ENCODE measurements at regions not wholly inside any gene's neighbourhood (a gene's known extent, or its start where the extent isn't known, plus 50 kb on each side); places are given as distances from the start of the nearest gene placed in this dataset.

DNA sequence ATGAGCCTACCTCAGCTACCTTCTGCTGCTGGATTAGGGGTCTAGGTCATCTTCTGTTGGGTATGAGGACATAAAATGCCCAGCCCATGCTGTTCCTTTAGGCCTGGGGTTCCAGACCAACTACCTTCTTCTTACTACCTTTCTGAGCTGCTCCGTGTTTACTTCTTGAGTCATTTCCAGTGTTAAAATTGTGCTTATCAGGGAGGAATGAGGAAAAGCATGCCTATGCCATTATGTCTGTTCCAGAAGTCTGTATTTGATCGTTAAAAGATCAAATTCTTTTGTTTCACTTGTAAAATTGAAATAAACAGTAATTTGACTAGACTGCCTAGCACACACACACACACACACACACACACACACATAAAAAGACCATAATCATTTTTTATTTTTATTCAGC is 1912.7 kb upstream of the TENM3 start:
- no peak for TF ChIP-seq POLR2AphosphoS5 (IDR thresholded peaks at IDR 0.05; ENCODE audit: insufficient read depth in 1 of 2, low read depth in 1 of 2)
- TF ChIP-seq, protein P1, sequence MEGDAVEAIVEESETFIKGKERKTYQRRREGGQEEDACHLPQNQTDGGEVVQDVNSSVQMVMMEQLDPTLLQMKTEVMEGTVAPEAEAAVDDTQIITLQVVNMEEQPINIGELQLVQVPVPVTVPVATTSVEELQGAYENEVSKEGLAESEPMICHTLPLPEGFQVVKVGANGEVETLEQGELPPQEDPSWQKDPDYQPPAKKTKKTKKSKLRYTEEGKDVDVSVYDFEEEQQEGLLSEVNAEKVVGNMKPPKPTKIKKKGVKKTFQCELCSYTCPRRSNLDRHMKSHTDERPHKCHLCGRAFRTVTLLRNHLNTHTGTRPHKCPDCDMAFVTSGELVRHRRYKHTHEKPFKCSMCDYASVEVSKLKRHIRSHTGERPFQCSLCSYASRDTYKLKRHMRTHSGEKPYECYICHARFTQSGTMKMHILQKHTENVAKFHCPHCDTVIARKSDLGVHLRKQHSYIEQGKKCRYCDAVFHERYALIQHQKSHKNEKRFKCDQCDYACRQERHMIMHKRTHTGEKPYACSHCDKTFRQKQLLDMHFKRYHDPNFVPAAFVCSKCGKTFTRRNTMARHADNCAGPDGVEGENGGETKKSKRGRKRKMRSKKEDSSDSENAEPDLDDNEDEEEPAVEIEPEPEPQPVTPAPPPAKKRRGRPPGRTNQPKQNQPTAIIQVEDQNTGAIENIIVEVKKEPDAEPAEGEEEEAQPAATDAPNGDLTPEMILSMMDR (IDR thresholded peaks at IDR 0.05): no peak
- no peak for TF ChIP-seq POLR2A (IDR thresholded peaks at IDR 0.05)
- H3K4me1 ChIP-seq: no peaks in the 10 kb centered on the region
- H3K27ac ChIP-seq: no peak overlapping the region
- no peaks in the 10 kb centered on the region for H3K9me3 ChIP-seq
- H3K27me3 ChIP-seq: no peaks in the 10 kb centered on the region
- intact Hi-C loops (cut with DNase I): no loop called here
- DNase-seq (ENCODE audit: extremely low spot score in 2 of 2): no peak
- H3K36me3 ChIP-seq: no peaks in the 10 kb centered on the region
- no peak overlapping the region for H3K4me3 ChIP-seq

- no peak for DNase-seq (ENCODE audit: extremely low spot score in 2 of 2)
- H3K4me3 ChIP-seq: no peak overlapping the region
- H3K4me1 ChIP-seq: no peaks in the 10 kb centered on the region
- intact Hi-C loops (cut with DNase I): no loop called here
- H3K9me3 ChIP-seq: no peaks in the 10 kb centered on the region
- no peak for TF ChIP-seq POLR2AphosphoS5 (IDR thresholded peaks at IDR 0.05; ENCODE audit: insufficient read depth in 1 of 2, low read depth in 1 of 2)
- H3K27me3 ChIP-seq: no peaks in the 10 kb centered on the region
- H3K27ac ChIP-seq: no peak overlapping the region
- H3K36me3 ChIP-seq: no peaks in the 10 kb centered on the region
Observed at GRCh38 chr4:180333162-180333561, 1910.0 kb upstream of the TENM3 start.

DNA sequence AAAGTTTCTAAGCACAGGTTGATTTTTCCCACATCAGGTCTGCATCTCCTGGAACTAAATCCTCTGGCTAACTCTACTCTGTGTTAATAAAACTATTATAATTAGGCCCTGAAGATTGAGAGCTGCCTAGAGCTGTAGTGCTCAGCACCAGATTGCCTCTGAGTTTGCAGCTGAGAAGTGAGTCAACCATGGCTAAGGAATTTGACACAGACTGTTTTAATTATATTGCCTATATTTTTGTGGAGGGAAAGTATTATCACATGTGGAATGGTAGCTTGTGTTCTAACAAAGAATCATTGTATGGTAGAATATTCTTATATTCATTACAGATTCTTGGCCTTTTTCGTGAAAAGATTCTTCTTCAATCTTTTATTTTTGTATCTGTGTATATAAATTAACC is 1907.6 kb upstream of the TENM3 start:
- H3K4me1 ChIP-seq: no peaks in the 10 kb centered on the region
- no peaks in the 10 kb centered on the region for H3K27me3 ChIP-seq
- H3K27ac ChIP-seq: no peak overlapping the region
- no peak overlapping the region for H3K4me3 ChIP-seq
- no peaks in the 10 kb centered on the region for H3K36me3 ChIP-seq
- intact Hi-C loops (cut with DNase I): no loop called here
- no peaks in the 10 kb centered on the region for H3K9me3 ChIP-seq
- no peak for DNase-seq (ENCODE audit: extremely low spot score in 2 of 2)
- TF ChIP-seq POLR2AphosphoS5 (IDR thresholded peaks at IDR 0.05; ENCODE audit: insufficient read depth in 1 of 2, low read depth in 1 of 2) (no peak), POLR2A (IDR thresholded peaks at IDR 0.05) (no peak)
- TF ChIP-seq, protein P1 (IDR thresholded peaks at IDR 0.05): no peak

DNA sequence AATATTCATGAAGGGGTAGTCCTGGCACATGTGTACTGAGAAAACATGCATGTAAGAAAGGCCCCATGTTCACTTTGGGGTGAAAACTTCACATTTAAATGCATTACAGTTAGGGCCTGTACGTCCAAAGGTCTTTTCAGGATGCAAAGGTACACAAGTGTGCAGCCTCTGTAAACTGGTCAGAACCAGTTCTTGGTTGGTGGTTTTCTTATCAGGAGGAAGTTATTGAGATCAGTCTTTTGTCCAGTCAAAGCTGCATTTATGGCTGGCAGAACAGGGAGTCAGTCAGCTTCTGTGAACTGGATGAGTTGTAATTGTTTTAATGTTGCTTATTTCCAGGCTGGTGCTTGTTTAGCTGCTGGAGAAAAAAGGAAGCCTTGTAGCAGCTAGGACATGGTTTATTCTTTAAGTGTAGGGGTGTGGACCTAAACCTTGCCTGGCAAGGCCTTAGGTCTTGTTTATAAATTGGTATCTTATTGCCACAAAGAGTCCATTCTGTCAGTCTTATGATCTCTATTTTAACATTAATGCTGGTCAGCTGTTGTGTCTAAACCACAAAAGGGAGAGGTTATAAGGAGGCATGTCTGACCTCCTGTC is 1906.6 kb upstream of the TENM3 start:
- Histone ChIP-seq H3K36me3 (no peaks in the 10 kb centered on the region), H3K27ac (no peak overlapping the region), H3K9me3 (no peaks in the 10 kb centered on the region), H3K4me3 (no peak overlapping the region), H3K4me1 (no peaks in the 10 kb centered on the region), H3K27me3 (no peaks in the 10 kb centered on the region)
- no peak for DNase-seq (ENCODE audit: extremely low spot score in 2 of 2)
- TF ChIP-seq POLR2A (IDR thresholded peaks at IDR 0.05) (no peak), POLR2AphosphoS5 (IDR thresholded peaks at IDR 0.05; ENCODE audit: insufficient read depth in 1 of 2, low read depth in 1 of 2) (no peak)
- TF ChIP-seq, protein P1 (IDR thresholded peaks at IDR 0.05): no peak
- intact Hi-C loops (cut with DNase I): no loop called here

DNA sequence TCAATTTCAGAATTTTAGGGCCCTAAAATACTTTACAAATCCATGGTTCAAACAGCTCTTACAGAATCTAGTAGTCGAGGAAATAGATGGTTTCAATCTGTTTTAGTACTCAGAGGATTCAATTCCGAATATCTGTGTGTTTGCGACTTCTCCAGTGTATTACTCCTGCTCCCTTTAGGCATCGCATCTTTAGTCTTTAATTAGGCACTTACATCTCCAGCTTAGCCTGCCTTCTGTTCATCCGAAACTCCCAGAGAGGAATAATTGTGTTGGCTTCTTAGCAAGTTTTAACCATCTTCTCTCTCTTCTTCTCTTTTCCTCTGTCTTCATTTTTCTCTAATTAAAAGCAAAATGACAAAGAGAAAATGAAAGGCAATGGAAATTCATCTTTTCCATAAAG is 1901.3 kb upstream of the TENM3 start:
- DNase-seq (ENCODE audit: extremely low spot score in 2 of 2): no peak
- H3K27me3 ChIP-seq: no peaks in the 10 kb centered on the region
- H3K4me3 ChIP-seq: no peak overlapping the region
- intact Hi-C loops (cut with DNase I): no loop called here
- H3K27ac ChIP-seq: no peak overlapping the region
- no peak for TF ChIP-seq POLR2AphosphoS5 (IDR thresholded peaks at IDR 0.05; ENCODE audit: insufficient read depth in 1 of 2, low read depth in 1 of 2)
- H3K9me3 ChIP-seq: no peaks in the 10 kb centered on the region
- H3K36me3 ChIP-seq: no peaks in the 10 kb centered on the region
- H3K4me1 ChIP-seq: no peaks in the 10 kb centered on the region

DNA sequence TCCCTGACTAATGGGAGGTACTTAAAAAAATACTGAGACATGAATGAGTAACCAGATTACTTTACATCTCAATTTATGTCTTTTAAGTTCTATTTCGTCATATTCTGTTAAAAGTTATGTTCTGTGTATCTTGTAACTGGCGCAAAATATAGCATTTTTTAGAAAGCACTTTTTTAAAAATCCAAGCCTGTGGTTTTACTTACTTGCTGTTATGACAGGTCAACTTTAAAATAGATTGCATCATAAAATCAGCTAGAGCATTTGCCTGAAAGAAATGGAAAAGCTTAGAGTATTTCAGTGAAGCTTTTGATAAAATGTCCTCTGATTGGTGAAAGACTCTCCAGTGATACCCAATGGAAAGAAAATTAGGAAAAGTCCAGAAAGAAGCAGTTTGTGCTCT is 1892.3 kb upstream of the TENM3 start:
- H3K4me3 ChIP-seq: no peak overlapping the region
- no peaks in the 10 kb centered on the region for H3K9me3 ChIP-seq
- no peaks in the 10 kb centered on the region for H3K4me1 ChIP-seq
- intact Hi-C loops (cut with DNase I): no loop called here
- H3K36me3 ChIP-seq: no peaks in the 10 kb centered on the region
- TF ChIP-seq POLR2A (IDR thresholded peaks at IDR 0.05) (no peak), POLR2AphosphoS5 (IDR thresholded peaks at IDR 0.05; ENCODE audit: insufficient read depth in 1 of 2, low read depth in 1 of 2) (no peak)
- TF ChIP-seq, protein P1 (IDR thresholded peaks at IDR 0.05): no peak
- no peak overlapping the region for H3K27ac ChIP-seq
- no peaks in the 10 kb centered on the region for H3K27me3 ChIP-seq
- DNase-seq (ENCODE audit: extremely low spot score in 2 of 2): no peak

Data from vagina (tissue), 2 donors.